IPS-18c (cell line): ENCODE measurements at regions not wholly inside any gene's neighbourhood (a gene's known extent, or its start where the extent isn't known, plus 50 kb on each side); places are given as distances from the start of the nearest gene placed in this dataset.
"Not testable (repeated sequence)": the region's sequence is repeated elsewhere in the genome, so short reads cannot be mapped to it uniquely, and the experiment has no call there.

ENCODE experiments used
- H3K4me3 ChIP-seq: 2 replicates; pipeline ENCODE4 v1.7.0; 2013; ENCODE audit warnings: low read depth, mild to moderate bottlenecking, low read length, moderate library complexity; ENCODE audit not compliant: insufficient read depth
- H3K9me3 ChIP-seq: one replicate; pipeline ENCODE4 v1.6.1; 2013; ENCODE audit warnings: mild to moderate bottlenecking, low read length, moderate library complexity; ENCODE audit not compliant: control insufficient read depth, insufficient read depth

GRCh38 chr3:159726231-159726964, 262.2 kb upstream of the IL12A start:
- no peak overlapping the region for H3K4me3 ChIP-seq
- H3K9me3 ChIP-seq: no peaks in the 10 kb centered on the region

- no peak overlapping the region for H3K4me3 ChIP-seq
- no peaks in the 10 kb centered on the region for H3K9me3 ChIP-seq
Observed at GRCh38 chr3:159727506-159727905, 261.1 kb upstream of the IL12A start.

- H3K4me3 ChIP-seq: no peak overlapping the region
- H3K9me3 ChIP-seq: no peaks in the 10 kb centered on the region
Observed at GRCh38 chr3:159731254-159731653, 257.4 kb upstream of the IL12A start.

- no peaks in the 10 kb centered on the region for H3K9me3 ChIP-seq
- peak overlapping the region; percentile 50 for H3K4me3 ChIP-seq
Observed at GRCh38 chr3:159732172-159733111, 256.2 kb upstream of the IL12A start.

- H3K4me3 ChIP-seq: no peak overlapping the region
- H3K9me3 ChIP-seq: no peaks in the 10 kb centered on the region
Observed at GRCh38 chr3:159733194-159733860, 255.3 kb upstream of the IL12A start.

GRCh38 chr3:159734681-159735080, 254.0 kb upstream of the IL12A start:
- no peaks in the 10 kb centered on the region for H3K9me3 ChIP-seq
- H3K4me3 ChIP-seq: no peak overlapping the region

GRCh38 chr3:159739166-159739565, 249.5 kb upstream of the IL12A start:
- Histone ChIP-seq H3K9me3 (peaks cover 3% of the 10 kb centered on the region), H3K4me3 (no peak overlapping the region)

GRCh38 chr3:159739969-159740368, 248.7 kb upstream of the IL12A start:
- peaks cover 3% of the 10 kb centered on the region for H3K9me3 ChIP-seq
- no peak overlapping the region for H3K4me3 ChIP-seq

- H3K9me3 ChIP-seq: peaks cover 3% of the 10 kb centered on the region
- H3K4me3 ChIP-seq: no peak overlapping the region
Observed at GRCh38 chr3:159741281-159741680, 247.4 kb upstream of the IL12A start.

- Histone ChIP-seq H3K9me3 (no peaks in the 10 kb centered on the region), H3K4me3 (no peak overlapping the region)
Observed at GRCh38 chr3:159748425-159748824, 240.2 kb upstream of the IL12A start.

GRCh38 chr3:159749406-159749805, 239.2 kb upstream of the IL12A start:
- no peaks in the 10 kb centered on the region for H3K9me3 ChIP-seq
- no peak overlapping the region for H3K4me3 ChIP-seq

GRCh38 chr3:159751146-159751545, 237.5 kb upstream of the IL12A start:
- no peaks in the 10 kb centered on the region for H3K9me3 ChIP-seq
- no peak overlapping the region for H3K4me3 ChIP-seq

- no peak overlapping the region for H3K4me3 ChIP-seq
- no peaks in the 10 kb centered on the region for H3K9me3 ChIP-seq
Observed at GRCh38 chr3:159751752-159752151, 236.9 kb upstream of the IL12A start.

- not testable (repeated sequence) for H3K9me3 ChIP-seq, H3K4me3 ChIP-seq
Observed at GRCh38 chr3:159756279-159757207, 232.1 kb upstream of the IL12A start.

GRCh38 chr3:159757341-159758060, 231.1 kb upstream of the IL12A start:
- H3K4me3 ChIP-seq: no peak overlapping the region
- no peaks in the 10 kb centered on the region for H3K9me3 ChIP-seq

- Histone ChIP-seq H3K4me3 (no peak overlapping the region), H3K9me3 (no peaks in the 10 kb centered on the region)
Observed at GRCh38 chr3:159760046-159760445, 228.6 kb upstream of the IL12A start.
